IMR-90 (cell line): ENCODE measurements at regions not wholly inside any gene's neighbourhood (a gene's known extent, or its start where the extent isn't known, plus 50 kb on each side); places are given as distances from the start of the nearest gene placed in this dataset.

Source experiments
- ATAC-seq: fragments of 200-7000 bp; cut with Tn5 transposase; 2 replicates; pipeline ENCODE4 v1.9.1; 2020; ENCODE audit warnings: low read depth, mild to moderate bottlenecking, moderate library complexity
- BruUV-seq: library from RNA; stranded (reverse); fragments of 400-500 nt; replicated peaks from 2 replicates; lab custom pipeline; 2021; lab: Mats Ljungman, UMichigan
- CTCF ChIA-PET: fragments of 300-600 bp; formaldehyde crosslinking; extraction: SDS; loops from one replicate; lab custom pipeline; 2021; ENCODE audit warnings: antibody characterized with exemption; lab: Yijun Ruan, JAX
- POLR2A ChIA-PET: fragments of 300-600 bp; sonication (Branson Sonifier 250); formaldehyde crosslinking; loops from one replicate; lab custom pipeline; 2022; ENCODE audit warnings: antibody characterized with exemption; ENCODE audit not compliant: unreplicated experiment; lab: Charles Lee
- DNase-seq: peaks from one replicate; pipeline ENCODE4 v3.0.0; 2013
- H2AFZ ChIP-seq: replicated peaks from 2 replicates; pipeline ENCODE3; 2013; ENCODE audit warnings: low read length, mild to moderate bottlenecking; ENCODE audit not compliant: poor library complexity
- H2AK5ac ChIP-seq: 2 replicates; pipeline ENCODE4 v1.6.1; 2013; ENCODE audit warnings: low read depth, low read length, inconsistent platforms
- H2AK9ac ChIP-seq: replicated peaks from 2 replicates; pipeline ENCODE3; 2013; ENCODE audit warnings: mild to moderate bottlenecking, low read depth, low read length, moderate library complexity; ENCODE audit not compliant: poor library complexity
- H2BK120ac ChIP-seq: 2 replicates; pipeline ENCODE4 v1.6.1; 2013; ENCODE audit warnings: low read depth, low read length, inconsistent platforms
- H2BK15ac ChIP-seq: 3 replicates; pipeline ENCODE4 v1.6.1; 2013; ENCODE audit warnings: low read depth, low read length, inconsistent platforms
- H2BK20ac ChIP-seq: 2 replicates; pipeline ENCODE4 v1.6.1; 2013; ENCODE audit warnings: low read depth, mild to moderate bottlenecking, inconsistent platforms, low read length, moderate library complexity
- H2BK5ac ChIP-seq: 2 replicates; pipeline ENCODE4 v1.6.1; 2013; ENCODE audit warnings: mild to moderate bottlenecking, low read depth, low read length, inconsistent platforms; ENCODE audit not compliant: poor library complexity, severe bottlenecking
- H3K14ac ChIP-seq: replicated peaks from 2 replicates; pipeline ENCODE4 v1.6.1; 2013; ENCODE audit warnings: low read depth, low read length, inconsistent platforms
- H3K18ac ChIP-seq: 2 replicates; pipeline ENCODE4 v1.6.1; 2013; ENCODE audit warnings: low read depth, low read length, control low read depth
- H3K23ac ChIP-seq: 2 replicates; pipeline ENCODE4 v1.6.1; 2013; ENCODE audit warnings: low read depth, low read length, inconsistent platforms
- H3K27ac ChIP-seq: 2 replicates; pipeline ENCODE4 v1.5.1; 2013; ENCODE audit warnings: mild to moderate bottlenecking, control low read depth, low read length; ENCODE audit not compliant: insufficient read depth
- H3K27me3 ChIP-seq: 2 replicates; pipeline ENCODE4 v1.6.1; 2013; ENCODE audit warnings: low read length; ENCODE audit not compliant: control insufficient read depth, insufficient read depth
- H3K36me3 ChIP-seq: 2 replicates; pipeline ENCODE4 v1.6.1; 2013; ENCODE audit warnings: low read length, mixed read lengths; ENCODE audit not compliant: control insufficient read depth, insufficient read depth
- H3K4ac ChIP-seq: 2 replicates; pipeline ENCODE4 v1.6.1; 2013; ENCODE audit warnings: low read depth, low read length, inconsistent platforms
- H3K4me1 ChIP-seq: 2 replicates; pipeline ENCODE4 v1.6.1; 2013; ENCODE audit warnings: low read length, mixed read lengths; ENCODE audit not compliant: control insufficient read depth, insufficient read depth
- H3K4me2 ChIP-seq: 2 replicates; pipeline ENCODE4 v1.6.1; 2013; ENCODE audit warnings: low read depth, mild to moderate bottlenecking, control low read depth, low read length, moderate library complexity
- H3K4me3 ChIP-seq: 2 replicates; pipeline ENCODE4 v1.5.1; 2013; ENCODE audit warnings: low read depth, mild to moderate bottlenecking, control low read depth, low read length, moderate library complexity; ENCODE audit not compliant: insufficient read depth
- H3K56ac ChIP-seq: 2 replicates; pipeline ENCODE4 v1.6.1; 2013; ENCODE audit warnings: low read length, inconsistent platforms; ENCODE audit not compliant: insufficient read depth; ENCODE audit errors: extremely low read depth
- H3K79me1 ChIP-seq, 2 experiments: 2 replicates each; pipeline ENCODE4 v1.6.1; 2013; ENCODE audit warnings: low read length in 2 of 2, inconsistent platforms in 1 of 2, low read depth in 1 of 2
- H3K9ac ChIP-seq: 2 replicates; pipeline ENCODE4 v1.6.1; 2013; ENCODE audit warnings: low read depth, low read length, control low read depth
- H3K9me1 ChIP-seq: 2 replicates; pipeline ENCODE4 v1.6.1; 2013; ENCODE audit warnings: low read length, inconsistent platforms; ENCODE audit not compliant: insufficient read depth
- H3K9me3 ChIP-seq: 2 replicates; pipeline ENCODE4 v1.6.1; 2013; ENCODE audit warnings: low read length; ENCODE audit not compliant: control insufficient read depth, insufficient read depth
- H4K20me1 ChIP-seq: 2 replicates; pipeline ENCODE4 v1.6.1; 2013; ENCODE audit warnings: low read length, inconsistent platforms; ENCODE audit not compliant: insufficient read depth
- H4K5ac ChIP-seq: 2 replicates; pipeline ENCODE4 v1.6.1; 2013; ENCODE audit warnings: mild to moderate bottlenecking, low read depth, low read length, control low read depth
- H4K8ac ChIP-seq, 2 experiments: 2 replicates each; pipeline ENCODE4 v1.6.1; 2013; ENCODE audit warnings: low read depth in 2 of 2, low read length in 2 of 2, control low read depth in 1 of 2, inconsistent platforms in 1 of 2
- H4K91ac ChIP-seq: 2 replicates; pipeline ENCODE4 v1.6.1; 2013; ENCODE audit warnings: low read depth, low read length, inconsistent platforms; ENCODE audit not compliant: insufficient read depth
- CHD1 ChIP-seq: IDR thresholded peaks from 2 replicates; pipeline ENCODE4 v1.6.1; 2012; ENCODE audit warnings: low read depth, low read length, improper control_type of control experiment
- MAFK ChIP-seq: IDR thresholded peaks from 2 replicates; pipeline ENCODE4 v1.6.1; 2012; ENCODE audit warnings: low read depth, low read length, improper control_type of control experiment
- MAZ ChIP-seq: IDR thresholded peaks from 2 replicates; pipeline ENCODE4 v1.6.1; 2012; ENCODE audit warnings: low read depth, mild to moderate bottlenecking, low read length, improper control_type of control experiment, moderate library complexity, borderline replicate concordance
- NFE2L2 ChIP-seq: fragments of 150-350 bp; IDR thresholded peaks from 2 replicates; pipeline ENCODE4 v1.6.1; 2016; ENCODE audit warnings: low read depth, mild to moderate bottlenecking, low read length
- RAD21 ChIP-seq: IDR thresholded peaks from 2 replicates; pipeline ENCODE4 v1.6.1; 2012; ENCODE audit warnings: low read length, improper control_type of control experiment
- RCOR1 ChIP-seq: IDR thresholded peaks from 2 replicates; pipeline ENCODE4 v1.6.1; 2012; ENCODE audit warnings: mild to moderate bottlenecking, low read length, improper control_type of control experiment; ENCODE audit not compliant: insufficient replicate concordance
- RFX5 ChIP-seq: IDR thresholded peaks from 2 replicates; pipeline ENCODE4 v1.8.0; 2012; ENCODE audit warnings: low read depth, mild to moderate bottlenecking, low read length, moderate library complexity
- WGBS, 2 experiments: methylation state at CpG; one replicate each; pipeline versions ENCODE4 v1.1.5 to v1.1.7; 2013; ENCODE audit warnings: missing lambda C conversion rate in 2 of 2; ENCODE audit not compliant: insufficient read length in 1 of 2; ENCODE audit errors: extremely low coverage in 2 of 2; 5-methylcytosine and 5-hydroxymethylcytosine counted together
- dilution Hi-C: fragments of 300-500 bp; cut with HindIII; formaldehyde crosslinking; loops from one replicate; pipeline ENCODE4 v1.14.3; 2018; ENCODE audit warnings: low sequenced_read_pairs; ENCODE audit not compliant: unreplicated experiment
- in situ Hi-C: fragments of 300-500 bp; cut with MboI; formaldehyde crosslinking; loops from 3 replicates; pipeline ENCODE4 v1.14.3; 2019; ENCODE audit warnings: low sequenced_read_pairs, inconsistent platforms, mixed read lengths
- intact Hi-C: fragments of 100-400 bp; cut with micrococcal nuclease; formaldehyde crosslinking; loops from 2 replicates; pipeline ENCODE4 v1.10.0; 2022
- TF ChIP-seq, protein P1 (sequence below): fragments of 150-350 bp; IDR thresholded peaks from 2 replicates; pipeline ENCODE4 v1.6.1; 2017; ENCODE audit warnings: mild to moderate bottlenecking, antibody characterized with exemption, low read length, low read depth

DNA sequence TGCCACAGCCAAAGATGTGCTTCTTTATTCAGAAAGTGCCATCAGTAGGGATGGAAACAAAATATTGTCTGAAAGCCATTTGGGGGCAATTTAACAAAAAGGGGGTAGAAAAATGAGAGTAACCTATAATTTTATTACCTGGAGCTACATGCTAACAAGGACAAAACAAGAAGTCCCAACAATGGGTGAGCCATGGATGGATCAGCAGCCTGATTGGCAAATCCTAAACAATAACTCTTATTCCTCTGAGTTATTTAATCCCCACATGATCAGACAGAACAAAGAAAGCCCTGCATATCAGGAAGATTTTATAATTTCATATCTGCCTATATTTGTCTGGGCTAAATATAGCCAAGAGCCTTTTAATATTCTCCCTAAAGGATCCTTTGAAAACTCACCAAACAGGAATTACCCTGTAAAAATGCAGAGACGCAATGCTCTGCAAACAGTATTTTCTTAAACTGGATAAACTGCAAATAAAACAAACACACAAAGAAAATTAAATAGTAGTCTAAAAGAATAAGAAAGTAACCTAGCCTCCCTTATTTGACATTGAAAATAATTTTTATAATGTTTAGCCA, 483.4 kb downstream of the ZNF608 start:
- H3K9me3 ChIP-seq = no peaks in the 10 kb centered on the region
- no peak overlapping the region for H2BK20ac ChIP-seq
- H3K4me3 ChIP-seq = no peak overlapping the region
- no peak overlapping the region for H3K27ac ChIP-seq
- POLR2A ChIA-PET = no interaction called here
- dilution Hi-C loops = no loop called here
- H2BK15ac ChIP-seq = no peak overlapping the region
- H3K4ac ChIP-seq = no peak overlapping the region
- no peak overlapping the region for H4K5ac ChIP-seq
- no peak overlapping the region for H3K18ac ChIP-seq
- H2BK120ac ChIP-seq = no peak overlapping the region
- CTCF ChIA-PET = no interaction called here
- H3K9me1 ChIP-seq = no peaks in the 10 kb centered on the region; the same call in 1 of the 2 replicates
- H3K36me3 ChIP-seq = no peaks in the 10 kb centered on the region
- ATAC-seq (no peak), DNase-seq (no peak)
- H2AK9ac ChIP-seq = no peak overlapping the region
- in situ Hi-C loops = no loop called here
- no peak overlapping the region for H2AK5ac ChIP-seq
- H4K20me1 ChIP-seq = no peaks in the 10 kb centered on the region
- no CpG with 5 or more reads among the region's 1 CpG for WGBS, 2 experiments
- H2AFZ ChIP-seq = no peak overlapping the region
- no peaks in the 10 kb centered on the region for H3K79me1 ChIP-seq
- H4K8ac ChIP-seq = no peak overlapping the region
- no TSS peak for BruUV-seq
- TF ChIP-seq CHD1 (no peak), MAZ (no peak), NFE2L2 (no peak), MAFK (no peak), RAD21 (no peak), RCOR1 (no peak), RFX5 (no peak)
- TF ChIP-seq, protein P1, sequence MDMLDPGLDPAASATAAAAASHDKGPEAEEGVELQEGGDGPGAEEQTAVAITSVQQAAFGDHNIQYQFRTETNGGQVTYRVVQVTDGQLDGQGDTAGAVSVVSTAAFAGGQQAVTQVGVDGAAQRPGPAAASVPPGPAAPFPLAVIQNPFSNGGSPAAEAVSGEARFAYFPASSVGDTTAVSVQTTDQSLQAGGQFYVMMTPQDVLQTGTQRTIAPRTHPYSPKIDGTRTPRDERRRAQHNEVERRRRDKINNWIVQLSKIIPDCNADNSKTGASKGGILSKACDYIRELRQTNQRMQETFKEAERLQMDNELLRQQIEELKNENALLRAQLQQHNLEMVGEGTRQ = no peak
- no peak overlapping the region for H3K14ac ChIP-seq
- H3K9ac ChIP-seq = no peak overlapping the region
- intact Hi-C loops = no loop called here
- H4K91ac ChIP-seq = no peak overlapping the region
- no peak overlapping the region for H3K56ac ChIP-seq
- no peak overlapping the region for H2BK5ac ChIP-seq
- peaks cover 2% of the 10 kb centered on the region; the same call in 1 of the 2 replicates for H3K4me1 ChIP-seq
- no peak overlapping the region for H3K23ac ChIP-seq
- peaks cover 6% of the 10 kb centered on the region; the same call in 1 of the 2 replicates for H3K27me3 ChIP-seq
- no peak overlapping the region for H3K4me2 ChIP-seq
